HepG2 (cell line): ENCODE measurements at regions not wholly inside any gene's neighbourhood (a gene's known extent, or its start where the extent isn't known, plus 50 kb on each side); places are given as distances from the start of the nearest gene placed in this dataset.

Experiments
- ATAC-seq: fragments of 200-7000 bp; cut with Tn5 transposase; 3 replicates; pipeline ENCODE4 v1.9.1; 2020; ENCODE audit warnings: mild to moderate bottlenecking, moderate library complexity
- BruUV-seq: library from RNA; stranded (reverse); fragments of 400-500 nt; replicated peaks from 2 replicates; lab custom pipeline; 2021; lab: Mats Ljungman, UMichigan
- CTCF ChIA-PET: fragments of 300-600 bp; formaldehyde crosslinking; extraction: SDS; loops from one replicate; lab custom pipeline; 2021; ENCODE audit warnings: low total read pairs, inconsistent platforms, low intra/inter-chr PET ratio; lab: Yijun Ruan, JAX
- POLR2A ChIA-PET: fragments of 350-600 bp; sonication (Branson Sonifier 250); formaldehyde crosslinking; loops from one replicate; lab custom pipeline; 2020; ENCODE audit warnings: antibody characterized with exemption, inconsistent platforms; lab: Yijun Ruan, JAX
- DNase-seq: peaks from one replicate; pipeline ENCODE4 v3.0.0-alpha.2; 2015; ENCODE audit warnings: low spot score
- FAIRE-seq: peaks from 3 replicates; lab custom pipeline; 2011; peaks lifted over from hg19 to GRCh38; lab: Jason Lieb, UNC
- H2AFZ ChIP-seq: one replicate; pipeline ENCODE4 v1.6.1; 2011; ENCODE audit warnings: low read length, inconsistent platforms
- H3K27ac ChIP-seq: fragments of 300-600 bp; 3 replicates; pipeline ENCODE4 v1.8.0; 2011; ENCODE audit warnings: mixed run types, mild to moderate bottlenecking, mixed read lengths, low read length, inconsistent platforms; ENCODE audit not compliant: insufficient read depth; ENCODE audit errors: extremely low read length
- H3K27me3 ChIP-seq, 2 experiments: fragments of 200-600 bp in 1 of 2; 2 replicates in 1 of 2; 3 replicates in 1 of 2; pipeline versions ENCODE4 v1.6.0 to v1.8.0; 2011; ENCODE audit warnings: low read length in 2 of 2, mild to moderate bottlenecking in 2 of 2, moderate library complexity in 2 of 2, inconsistent platforms in 1 of 2; ENCODE audit not compliant: insufficient read depth in 2 of 2, control insufficient read depth in 1 of 2
- H3K36me3 ChIP-seq, 2 experiments: fragments of 200-600 bp in 1 of 2; replicated peaks in 1 of 2; 2 replicates in 1 of 2; 3 replicates in 1 of 2; pipeline versions ENCODE4 v1.5.1 to v1.8.0; 2011; ENCODE audit warnings: low read length in 2 of 2, inconsistent platforms in 1 of 2; ENCODE audit not compliant: insufficient read depth in 2 of 2, control insufficient read depth in 1 of 2
- H3K4me1 ChIP-seq: 2 replicates; pipeline ENCODE4 v1.5.1; 2012; ENCODE audit warnings: low read length, inconsistent platforms; ENCODE audit not compliant: insufficient read depth
- H3K4me2 ChIP-seq: 2 replicates; pipeline ENCODE4 v1.6.0; 2011; ENCODE audit warnings: low read depth, low read length, inconsistent platforms
- H3K4me3 ChIP-seq, 3 experiments: fragments of 200-600 bp in 1 of 3; sonication (generic), shearing (Covaris generic) in 1 of 3; replicated peaks in 1 of 3; 2 replicates each; pipeline ENCODE4 v1.5.1; 2011 to 2016; ENCODE audit warnings: low read length in 3 of 3, inconsistent platforms in 2 of 3, low read depth in 2 of 3, mild to moderate bottlenecking in 2 of 3, control low read depth in 1 of 3, mixed read lengths in 1 of 3; ENCODE audit not compliant: insufficient read depth in 1 of 3
- H3K79me2 ChIP-seq: one replicate; pipeline ENCODE4 v1.6.1; 2011; ENCODE audit warnings: low read length, inconsistent platforms; ENCODE audit not compliant: insufficient read depth
- H3K9ac ChIP-seq: 2 replicates; pipeline ENCODE4 v1.6.0; 2011; ENCODE audit warnings: mild to moderate bottlenecking, low read depth, low read length, inconsistent platforms; ENCODE audit not compliant: insufficient read depth
- H3K9me3 ChIP-seq: 2 replicates; pipeline ENCODE4 v1.5.1; 2012; ENCODE audit warnings: mild to moderate bottlenecking, low read length
- H4K20me1 ChIP-seq: 2 replicates; pipeline ENCODE4 v1.6.0; 2011; ENCODE audit warnings: inconsistent platforms, mild to moderate bottlenecking, low read length, moderate library complexity; ENCODE audit not compliant: insufficient read depth
- CENPBD1 ChIP-seq: sonication (generic); formaldehyde crosslinking; IDR thresholded peaks from 2 replicates; pipeline ENCODE4 v1.8.0; 2022; ENCODE audit warnings: missing genetic modification reagents, low read depth, mild to moderate bottlenecking, borderline replicate concordance
- HNRNPUL1 ChIP-seq: fragments of 200-400 bp; formaldehyde crosslinking; IDR thresholded peaks from 2 replicates; pipeline ENCODE4 v1.6.1; 2017; ENCODE audit warnings: low read depth, mild to moderate bottlenecking, low read length, moderate library complexity
- ISL2 ChIP-seq: sonication (generic); formaldehyde crosslinking; IDR thresholded peaks from 2 replicates; pipeline ENCODE4 v1.5.0; 2020; ENCODE audit warnings: missing genetic modification reagents
- JDP2 ChIP-seq: sonication (generic); formaldehyde crosslinking; IDR thresholded peaks from 2 replicates; pipeline ENCODE4 v1.8.1; 2022; ENCODE audit warnings: missing genetic modification reagents, borderline replicate concordance
- KDM5A ChIP-seq: fragments of 200-600 bp; sonication (generic); IDR thresholded peaks from 2 replicates; pipeline ENCODE4 v1.7.0; 2018; ENCODE audit warnings: antibody characterized with exemption, mild to moderate bottlenecking, low read length, borderline replicate concordance
- MED13 ChIP-seq: sonication (generic); formaldehyde crosslinking; IDR thresholded peaks from 2 replicates; pipeline ENCODE4 v1.5.0; 2020; ENCODE audit warnings: missing genetic modification reagents
- RXRB ChIP-seq: IDR thresholded peaks from 2 replicates; pipeline ENCODE4 v1.6.1; 2016; ENCODE audit warnings: borderline replicate concordance, missing genetic modification reagents, missing compliant biosample characterization
- SIN3A ChIP-seq: IDR thresholded peaks from 2 replicates; pipeline ENCODE4 v1.6.1; 2011; ENCODE audit warnings: low read depth, mild to moderate bottlenecking, control low read depth, low read length, borderline replicate concordance
- SP2 ChIP-seq: sonication (generic); formaldehyde crosslinking; IDR thresholded peaks from 2 replicates; pipeline ENCODE4 v1.5.1; 2020; ENCODE audit warnings: mild to moderate bottlenecking, missing genetic modification reagents
- TAF1 ChIP-seq: sonication (generic); formaldehyde crosslinking; IDR thresholded peaks from 2 replicates; pipeline ENCODE4 v1.4.0; 2020; ENCODE audit warnings: missing genetic modification reagents
- ZBTB34 ChIP-seq: sonication (generic); formaldehyde crosslinking; IDR thresholded peaks from 2 replicates; pipeline ENCODE4 v1.8.0; 2022; ENCODE audit warnings: mild to moderate bottlenecking, missing genetic modification reagents
- ZNF33B ChIP-seq: sonication (generic); formaldehyde crosslinking; IDR thresholded peaks from 2 replicates; pipeline ENCODE4 v1.5.1; 2020; ENCODE audit warnings: mild to moderate bottlenecking, missing genetic modification reagents
- ZNF34 ChIP-seq: sonication (generic); formaldehyde crosslinking; IDR thresholded peaks from 2 replicates; pipeline ENCODE4 v1.4.0; 2020; ENCODE audit warnings: mild to moderate bottlenecking, missing genetic modification reagents, borderline replicate concordance
- ZNF383 ChIP-seq: sonication (generic); formaldehyde crosslinking; IDR thresholded peaks from 2 replicates; pipeline ENCODE4 v1.4.0; 2020; ENCODE audit warnings: missing genetic modification reagents, mild to moderate bottlenecking, borderline replicate concordance
- ZNF564 ChIP-seq: sonication (generic); formaldehyde crosslinking; IDR thresholded peaks from 2 replicates; pipeline ENCODE4 v1.8.1; 2023; ENCODE audit warnings: mild to moderate bottlenecking, missing genetic modification reagents
- ZNF75D ChIP-seq: sonication (generic); formaldehyde crosslinking; IDR thresholded peaks from 2 replicates; pipeline ENCODE4 v1.8.1; 2023; ENCODE audit warnings: missing genetic modification reagents, mild to moderate bottlenecking, borderline replicate concordance
- ZNF850 ChIP-seq: sonication (generic); formaldehyde crosslinking; conservative IDR thresholded peaks from 2 replicates; pipeline ENCODE4 v1.9.0; 2021; ENCODE audit warnings: mild to moderate bottlenecking, missing genetic modification reagents
- WGBS: methylation state at CpG from one replicate; pipeline ENCODE4 v1.1.6; 2017; ENCODE audit warnings: low lambda C conversion rate; 5-methylcytosine and 5-hydroxymethylcytosine counted together
- in situ Hi-C: cut with HindIII; loops from 2 replicates; pipeline ENCODE4 v1.10.0; 2017; ENCODE audit warnings: low pct_unique_long_range_greater_than_20kb; ENCODE audit not compliant: extremely low pct_ligation_motif_present
- intact Hi-C: fragments of 100-400 bp; cut with micrococcal nuclease; formaldehyde crosslinking; loops from one replicate; pipeline ENCODE4 v1.10.0; 2022; ENCODE audit not compliant: unreplicated experiment
- TF ChIP-seq, protein P1 (sequence below): IDR thresholded peaks from 2 replicates; pipeline ENCODE4 v1.6.1; 2018; ENCODE audit warnings: missing genetic modification reagents

DNA sequence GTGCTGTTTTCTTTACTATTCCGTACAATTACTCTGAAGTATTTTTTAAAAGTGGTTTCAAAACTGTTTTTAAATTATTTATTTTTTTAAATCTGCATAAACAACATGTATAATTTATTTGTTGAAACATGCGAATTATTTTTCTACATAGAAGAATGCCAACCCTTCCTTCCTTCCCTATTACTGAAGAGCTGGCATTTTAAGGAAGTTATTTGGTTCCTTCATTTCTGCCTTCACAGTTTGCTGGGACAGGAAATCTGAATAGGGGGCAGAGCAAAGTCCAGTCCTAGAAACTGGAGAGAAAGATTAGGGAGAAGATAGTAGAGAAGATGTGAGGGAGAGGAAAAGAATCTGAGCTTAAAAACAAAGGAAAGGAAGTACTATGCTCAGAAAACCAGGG is 146.7 kb upstream of the ACVR2A start:
- Histone ChIP-seq H3K9ac (no peak overlapping the region), H3K4me2 (no peak overlapping the region), H3K9me3 (no peaks in the 10 kb centered on the region), H3K79me2 (no peaks in the 10 kb centered on the region)
- in situ Hi-C loops: no loop called here
- no peak for FAIRE-seq
- CTCF ChIA-PET: no interaction called here
- 14% methylated on average over 2 of the region's 2 CpGs for WGBS
- TF ChIP-seq ZNF850: no peak
- no peak for TF ChIP-seq RXRB
- TF ChIP-seq, protein P1, sequence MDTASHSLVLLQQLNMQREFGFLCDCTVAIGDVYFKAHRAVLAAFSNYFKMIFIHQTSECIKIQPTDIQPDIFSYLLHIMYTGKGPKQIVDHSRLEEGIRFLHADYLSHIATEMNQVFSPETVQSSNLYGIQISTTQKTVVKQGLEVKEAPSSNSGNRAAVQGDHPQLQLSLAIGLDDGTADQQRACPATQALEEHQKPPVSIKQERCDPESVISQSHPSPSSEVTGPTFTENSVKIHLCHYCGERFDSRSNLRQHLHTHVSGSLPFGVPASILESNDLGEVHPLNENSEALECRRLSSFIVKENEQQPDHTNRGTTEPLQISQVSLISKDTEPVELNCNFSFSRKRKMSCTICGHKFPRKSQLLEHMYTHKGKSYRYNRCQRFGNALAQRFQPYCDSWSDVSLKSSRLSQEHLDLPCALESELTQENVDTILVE (CRISPR knock-in tag): no peak
- no peak for TF ChIP-seq ZNF383 (CRISPR knock-in tag)
- no peak for TF ChIP-seq ZNF33B (CRISPR knock-in tag)
- no peak for TF ChIP-seq SIN3A
- TF ChIP-seq JDP2 (CRISPR knock-in tag): no peak
- no peak for TF ChIP-seq ZNF34 (CRISPR knock-in tag)
- TF ChIP-seq ISL2: no peak
- TF ChIP-seq KDM5A: no peak
- TF ChIP-seq HNRNPUL1: no peak
- TF ChIP-seq MED13 (CRISPR knock-in tag): no peak
- TF ChIP-seq CENPBD1 (CRISPR knock-in tag): no peak
- TF ChIP-seq ZNF75D (CRISPR knock-in tag): no peak
- TF ChIP-seq ZBTB34 (CRISPR knock-in tag): no peak
- no peak for TF ChIP-seq ZNF564 (CRISPR knock-in tag)
- TF ChIP-seq TAF1 (CRISPR knock-in tag): no peak
- no peak for TF ChIP-seq SP2 (CRISPR knock-in tag)
- TF ChIP-seq, all 625 proteins: peak for 0
- POLR2A ChIA-PET: no interaction called here
- Histone ChIP-seq H4K20me1 (no peaks in the 10 kb centered on the region), H3K36me3 (no peaks in the 10 kb centered on the region), H3K27me3 (no peaks in the 10 kb centered on the region), H3K27ac (no peak overlapping the region), H3K4me3 (no peak overlapping the region), H2AFZ (no peak overlapping the region), H3K4me1 (no peaks in the 10 kb centered on the region)
- DNase-seq: no peak
- ATAC-seq: no peak
- BruUV-seq: no TSS peak
- intact Hi-C loops: no loop called here
